ENCODE measurements at regions not wholly inside any gene's neighbourhood (a gene's known extent, or its start where the extent isn't known, plus 50 kb on each side); places are given as distances from the start of the nearest gene placed in this dataset.
"Not testable (repeated sequence)": the region's sequence is repeated elsewhere in the genome, so short reads cannot be mapped to it uniquely, and the experiment has no call there.

- TF ChIP-seq CTCF (IDR thresholded peaks at IDR 0.05) = no peak
- H3K4me3 ChIP-seq = no peak overlapping the region
- H3K9me3 ChIP-seq = no peaks in the 10 kb centered on the region
- no peaks in the 10 kb centered on the region for H3K36me3 ChIP-seq (ENCODE audit: low read depth)
- H3K4me1 ChIP-seq (ENCODE audit: low read depth) = no peaks in the 10 kb centered on the region
- no peak for DNase-seq
- no peak for ATAC-seq
- intact Hi-C loops (cut with DNase I, micrococcal nuclease) = no loop called here
These were observed 90.3 kb upstream of the TMTC4 start for GRCh38 chr13:100764937-100765336.

GRCh38 chr13:100762126-100762525 lies 87.5 kb upstream of the TMTC4 start:
- H3K9me3 ChIP-seq; intact Hi-C loops (cut with DNase I, micrococcal nuclease); H3K36me3 ChIP-seq (ENCODE audit: low read depth): not testable (repeated sequence)

DNA sequence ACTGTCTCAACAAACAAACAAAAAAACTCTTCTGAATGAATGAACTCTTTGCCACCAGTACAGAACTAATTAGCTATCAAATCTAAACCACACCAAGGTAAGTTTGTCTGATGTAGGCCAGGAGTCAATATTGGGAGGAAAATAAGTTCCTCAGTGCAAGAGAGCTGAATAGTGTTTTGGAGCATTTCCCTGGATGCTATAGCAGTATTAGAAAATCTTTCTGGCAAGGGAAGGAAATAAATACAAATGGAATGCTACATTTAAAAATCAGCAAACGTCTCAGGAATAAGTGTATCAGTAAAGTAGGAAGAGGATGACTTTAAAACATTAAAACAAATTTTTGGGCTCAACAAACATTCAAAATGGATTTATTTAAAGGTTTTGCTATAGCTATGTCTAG lies 81.3 kb upstream of the TMTC4 start:
- ATAC-seq = no peak
- no peak for TF ChIP-seq CTCF (IDR thresholded peaks at IDR 0.05)

More at GRCh38 chr13:100762126-100762525, 87.5 kb upstream of the TMTC4 start:
- DNase-seq; H3K4me3 ChIP-seq; H3K4me1 ChIP-seq (ENCODE audit: low read depth); ATAC-seq: not testable (repeated sequence)

GRCh38 chr13:100754459-100754858 lies 79.9 kb upstream of the TMTC4 start:
- H3K36me3 ChIP-seq (ENCODE audit: low read depth) = no peaks in the 10 kb centered on the region
- H3K4me3 ChIP-seq = no peak overlapping the region
- DNase-seq (no peak), ATAC-seq (no peak)
- no peaks in the 10 kb centered on the region for H3K4me1 ChIP-seq (ENCODE audit: low read depth)
- intact Hi-C loops (cut with DNase I, micrococcal nuclease) = no loop called here
- no peak for TF ChIP-seq CTCF (IDR thresholded peaks at IDR 0.05)
- no peaks in the 10 kb centered on the region for H3K9me3 ChIP-seq

More for the DNA sequence above, 81.3 kb upstream of the TMTC4 start:
- no peak overlapping the region for H3K4me3 ChIP-seq
- H3K36me3 ChIP-seq (ENCODE audit: low read depth) = no peaks in the 10 kb centered on the region
- intact Hi-C loops (cut with DNase I, micrococcal nuclease) = no loop called here
- no peaks in the 10 kb centered on the region for H3K4me1 ChIP-seq (ENCODE audit: low read depth)
- no peaks in the 10 kb centered on the region for H3K9me3 ChIP-seq
- no peak for DNase-seq

GRCh38 chr13:100753376-100753775 lies 78.8 kb upstream of the TMTC4 start:
- ATAC-seq (no peak), DNase-seq (no peak)

GRCh38 chr13:100751826-100752225 lies 77.2 kb upstream of the TMTC4 start:
- H3K4me1 ChIP-seq (ENCODE audit: low read depth) = no peaks in the 10 kb centered on the region
- H3K4me3 ChIP-seq = no peak overlapping the region
- no peak for TF ChIP-seq CTCF (IDR thresholded peaks at IDR 0.05)
- no peaks in the 10 kb centered on the region for H3K9me3 ChIP-seq
- no peaks in the 10 kb centered on the region for H3K36me3 ChIP-seq (ENCODE audit: low read depth)
- intact Hi-C loops (cut with DNase I, micrococcal nuclease) = no loop called here
- ATAC-seq (no peak), DNase-seq (no peak)

More at GRCh38 chr13:100753376-100753775, 78.8 kb upstream of the TMTC4 start:
- Histone ChIP-seq H3K9me3 (no peaks in the 10 kb centered on the region), H3K36me3 (ENCODE audit: low read depth) (no peaks in the 10 kb centered on the region), H3K4me3 (no peak overlapping the region), H3K4me1 (ENCODE audit: low read depth) (no peaks in the 10 kb centered on the region)
- intact Hi-C loops (cut with DNase I, micrococcal nuclease) = no loop called here
- no peak for TF ChIP-seq CTCF (IDR thresholded peaks at IDR 0.05)
